HUDEP-2 (cell line): ENCODE measurements at regions not wholly inside any gene's neighbourhood (a gene's known extent, or its start where the extent isn't known, plus 50 kb on each side); places are given as distances from the start of the nearest gene placed in this dataset.
"Not testable (repeated sequence)": the region's sequence is repeated elsewhere in the genome, so short reads cannot be mapped to it uniquely, and the experiment has no call there.

Experiments used
- DNase-seq, 76 experiments: peaks; one replicate each; lab custom pipeline; 2025; ENCODE audit not compliant: unreplicated experiment in 76 of 76; lab: John Stamatoyannopoulos, UW

- no peak for DNase-seq
Observed at GRCh38 chr4:151866592-151866918, 105.7 kb upstream of the GATB start.

- no peak for DNase-seq
Observed at GRCh38 chr4:151865744-151866591, 105.2 kb upstream of the GATB start.

- peak in 1 of 76 experiments; percentile 0 for DNase-seq
Observed at GRCh38 chr4:151865312-151865711, 104.5 kb upstream of the GATB start.

GRCh38 chr4:151864068-151864467 is 103.3 kb upstream of the GATB start:
- no peak for DNase-seq

GRCh38 chr4:151862766-151863165 is 102.0 kb upstream of the GATB start:
- DNase-seq = no peak

- DNase-seq = no peak
Observed at GRCh38 chr4:151860561-151861093, 99.8 kb upstream of the GATB start.

GRCh38 chr4:151859641-151860040 is 98.8 kb upstream of the GATB start:
- DNase-seq = no peak

GRCh38 chr4:151858356-151858755 is 97.5 kb upstream of the GATB start:
- DNase-seq = no peak

GRCh38 chr4:151857368-151857767 is 96.6 kb upstream of the GATB start:
- no peak for DNase-seq

- no peak for DNase-seq
Observed at GRCh38 chr4:151855747-151856146, 94.9 kb upstream of the GATB start.

GRCh38 chr4:151854731-151855130 is 93.9 kb upstream of the GATB start:
- no peak for DNase-seq

- DNase-seq = no peak
Observed at GRCh38 chr4:151853034-151853433, 92.2 kb upstream of the GATB start.

- no peak for DNase-seq
Observed at GRCh38 chr4:151852202-151852601, 91.4 kb upstream of the GATB start.

- DNase-seq = no peak
Observed at GRCh38 chr4:151851354-151851753, 90.5 kb upstream of the GATB start.

GRCh38 chr4:151850791-151851213 is 90.0 kb upstream of the GATB start:
- no peak for DNase-seq

GRCh38 chr4:151845551-151845950 is 84.7 kb upstream of the GATB start:
- not testable (repeated sequence) for DNase-seq

GRCh38 chr4:151842430-151843079 is 81.7 kb upstream of the GATB start:
- DNase-seq = no peak

- no peak for DNase-seq
Observed at GRCh38 chr4:151841107-151841506, 80.3 kb upstream of the GATB start.

- no peak for DNase-seq
Observed at GRCh38 chr4:151835467-151835866, 74.7 kb upstream of the GATB start.

GRCh38 chr4:151833174-151833573 is 72.4 kb upstream of the GATB start:
- no peak for DNase-seq

GRCh38 chr4:151831526-151831925 is 70.7 kb upstream of the GATB start:
- DNase-seq = no peak

GRCh38 chr4:151830168-151830567 is 69.4 kb upstream of the GATB start:
- no peak for DNase-seq
